GM18517 (cell line): ENCODE measurements at regions not wholly inside any gene's neighbourhood (a gene's known extent, or its start where the extent isn't known, plus 50 kb on each side); places are given as distances from the start of the nearest gene placed in this dataset.
"Not testable (repeated sequence)": the region's sequence is repeated elsewhere in the genome, so short reads cannot be mapped to it uniquely, and the experiment has no call there.

Experiments used
- ATAC-seq: cut with Tn5 transposase; IDR thresholded peaks from one replicate; pipeline ENCODE4 v1.9.1; 2021; ENCODE audit warnings: mild to moderate bottlenecking, moderate library complexity; ENCODE audit not compliant: unreplicated experiment

- ATAC-seq, result no peak
Measured at GRCh38 chr2:39932198-39932597, 153.1 kb upstream of the THUMPD2 start.

GRCh38 chr2:39930175-39930917 is 151.3 kb upstream of the THUMPD2 start:
- ATAC-seq, result no peak

- ATAC-seq, result no peak
Measured at GRCh38 chr2:39929531-39929930, 150.5 kb upstream of the THUMPD2 start.

GRCh38 chr2:39925312-39925711 is 146.3 kb upstream of the THUMPD2 start:
- no peak for ATAC-seq

GRCh38 chr2:39923455-39923854 is 144.4 kb upstream of the THUMPD2 start:
- no peak for ATAC-seq

- no peak for ATAC-seq
Measured at GRCh38 chr2:39922679-39923405, 143.8 kb upstream of the THUMPD2 start.

GRCh38 chr2:39920307-39920801 is 141.3 kb upstream of the THUMPD2 start:
- ATAC-seq, result no peak

GRCh38 chr2:39919511-39920306 is 140.7 kb upstream of the THUMPD2 start:
- no peak for ATAC-seq

- ATAC-seq, result no peak
Measured at GRCh38 chr2:39918886-39919285, 139.8 kb upstream of the THUMPD2 start.

- not testable (repeated sequence) for ATAC-seq
Measured at GRCh38 chr2:39917371-39917770, 138.3 kb upstream of the THUMPD2 start.

GRCh38 chr2:39914949-39915348 is 135.9 kb upstream of the THUMPD2 start:
- no peak for ATAC-seq

- ATAC-seq, result peak; percentile 84
Measured at GRCh38 chr2:39913648-39914461, 134.8 kb upstream of the THUMPD2 start.

- no peak for ATAC-seq
Measured at GRCh38 chr2:39902103-39902502, 123.0 kb upstream of the THUMPD2 start.

- no peak for ATAC-seq
Measured at GRCh38 chr2:39898934-39899333, 119.9 kb upstream of the THUMPD2 start.

GRCh38 chr2:39897273-39897672 is 118.2 kb upstream of the THUMPD2 start:
- no peak for ATAC-seq

GRCh38 chr2:39894082-39894481 is 115.0 kb upstream of the THUMPD2 start:
- no peak for ATAC-seq

GRCh38 chr2:39893616-39894015 is 114.6 kb upstream of the THUMPD2 start:
- no peak for ATAC-seq

- ATAC-seq, result no peak
Measured at GRCh38 chr2:39881948-39882347, 102.9 kb upstream of the THUMPD2 start.

- no peak for ATAC-seq
Measured at GRCh38 chr2:39881494-39881893, 102.4 kb upstream of the THUMPD2 start.

- not testable (repeated sequence) for ATAC-seq
Measured at GRCh38 chr2:39879001-39879400, 99.9 kb upstream of the THUMPD2 start.

GRCh38 chr2:39875914-39876267 is 96.8 kb upstream of the THUMPD2 start:
- ATAC-seq, result no peak
